DMS 273 (cell line): ENCODE measurements at regions not wholly inside any gene's neighbourhood (a gene's known extent, or its start where the extent isn't known, plus 50 kb on each side); places are given as distances from the start of the nearest gene placed in this dataset.

Experiments used
- DNase-seq: peaks from one replicate; lab custom pipeline; 2025; ENCODE audit not compliant: unreplicated experiment; lab: John Stamatoyannopoulos, UW

DNA sequence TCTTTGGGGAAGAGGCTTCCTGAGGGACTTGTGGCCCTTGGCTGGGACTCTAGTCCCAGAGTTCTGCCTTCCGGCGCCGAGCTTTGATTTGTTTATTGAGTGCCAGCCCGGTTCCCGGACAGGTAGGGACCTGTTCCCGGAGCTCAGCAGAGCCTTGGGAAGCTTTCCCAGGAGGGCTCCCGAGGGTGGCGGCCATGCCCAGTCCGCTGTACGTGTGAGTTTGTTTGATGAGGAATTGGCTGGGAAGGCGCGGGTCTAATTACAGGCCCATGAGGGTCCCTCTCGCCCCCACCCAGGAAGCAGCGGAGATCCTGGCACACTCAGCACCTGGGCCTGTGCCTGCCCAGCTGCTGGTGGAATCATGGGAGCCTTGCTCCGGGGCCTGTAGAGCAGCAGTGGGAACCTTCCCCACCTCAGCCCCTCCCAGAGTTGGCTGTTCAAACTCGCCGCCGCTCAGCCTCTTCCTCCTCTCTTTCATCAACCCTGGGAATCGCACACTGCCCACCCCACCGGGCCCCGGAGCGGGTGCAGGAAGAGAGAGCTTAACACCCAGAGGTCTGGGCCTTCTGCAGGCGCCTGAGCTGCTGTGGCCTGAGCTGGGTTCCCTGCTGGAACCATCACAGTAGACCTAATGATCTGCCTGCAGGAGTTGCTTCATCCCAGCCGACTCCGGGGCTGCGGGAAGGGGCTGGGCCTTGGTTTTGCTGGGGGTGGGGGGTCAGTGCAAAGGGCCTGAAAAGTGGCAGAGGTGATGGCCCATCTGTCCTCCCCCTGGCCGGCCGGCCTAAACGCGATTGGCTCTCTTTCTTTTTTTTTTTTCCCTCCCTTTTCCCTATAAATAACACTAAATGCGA lies 313.7 kb downstream of the SEC14L1 start:
- DNase-seq, result no peak

- no peak for DNase-seq
These were observed 314.5 kb downstream of the SEC14L1 start for GRCh38 chr17:77455111-77455890.

- DNase-seq, result no peak
These were observed 315.1 kb downstream of the SEC14L1 start for GRCh38 chr17:77455891-77456260.

GRCh38 chr17:77456271-77456950 lies 315.6 kb downstream of the SEC14L1 start:
- no peak for DNase-seq

DNA sequence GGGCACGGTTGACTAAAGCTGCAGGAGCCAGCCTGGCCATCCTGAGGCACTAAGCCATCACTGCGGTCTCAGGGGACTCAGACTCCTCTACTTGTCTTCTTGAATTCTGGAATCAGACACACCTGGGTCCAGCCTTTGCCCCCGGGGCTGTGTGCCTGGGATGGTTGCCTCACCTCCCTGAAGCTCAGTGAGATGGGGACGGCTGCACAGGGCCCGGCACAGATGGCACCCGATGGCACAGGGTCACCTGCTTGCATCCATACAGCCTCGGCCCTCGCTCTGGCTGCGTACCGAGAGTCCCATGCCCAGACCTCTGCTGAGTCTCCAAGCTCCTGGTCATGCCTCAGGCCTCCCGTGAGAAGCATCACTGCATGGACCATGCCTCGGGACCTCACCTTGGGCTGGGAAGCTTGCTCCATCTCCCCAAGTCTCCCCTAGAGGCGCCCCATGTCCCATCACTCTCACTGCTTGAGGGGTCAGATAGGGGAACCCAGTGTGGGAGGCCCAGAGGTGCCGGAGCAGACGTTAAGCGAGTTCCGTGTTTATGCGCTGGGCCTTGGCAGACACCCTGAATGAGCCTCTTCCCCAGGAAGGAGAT lies 316.3 kb downstream of the SEC14L1 start:
- DNase-seq, result no peak

DNA sequence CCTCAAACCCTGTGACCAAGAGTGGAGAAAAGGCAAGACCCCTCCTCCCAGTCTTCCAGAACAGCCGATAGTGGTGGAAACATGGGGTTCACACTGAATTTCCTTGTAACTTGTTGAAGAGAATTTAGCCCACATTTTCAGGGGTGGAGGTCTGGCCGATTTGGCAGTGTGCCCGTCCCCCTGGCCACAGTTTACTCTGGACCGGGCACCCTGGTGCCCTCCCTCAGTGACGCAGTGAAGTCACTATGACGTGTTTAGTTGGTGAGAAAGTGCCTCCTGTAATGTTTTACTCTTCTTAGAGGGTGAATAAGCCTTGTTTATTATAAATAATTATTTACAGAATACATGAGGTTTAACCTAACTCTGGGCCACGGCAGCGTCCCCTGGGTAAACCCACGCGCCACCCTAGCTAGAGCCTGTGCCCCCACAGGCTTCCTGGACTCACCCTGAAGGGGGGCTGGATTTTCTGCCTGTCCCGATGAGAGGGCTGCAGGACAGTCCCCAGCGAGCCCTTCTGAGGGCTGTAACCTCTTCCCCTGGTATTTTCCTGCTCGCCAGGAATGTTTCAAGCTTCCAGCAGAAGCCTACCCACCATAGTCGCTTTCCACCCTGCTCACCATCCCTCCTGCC lies 316.9 kb downstream of the SEC14L1 start:
- no peak for DNase-seq

- no peak for DNase-seq
These were observed 317.6 kb downstream of the SEC14L1 start for GRCh38 chr17:77458202-77459017.

DNA sequence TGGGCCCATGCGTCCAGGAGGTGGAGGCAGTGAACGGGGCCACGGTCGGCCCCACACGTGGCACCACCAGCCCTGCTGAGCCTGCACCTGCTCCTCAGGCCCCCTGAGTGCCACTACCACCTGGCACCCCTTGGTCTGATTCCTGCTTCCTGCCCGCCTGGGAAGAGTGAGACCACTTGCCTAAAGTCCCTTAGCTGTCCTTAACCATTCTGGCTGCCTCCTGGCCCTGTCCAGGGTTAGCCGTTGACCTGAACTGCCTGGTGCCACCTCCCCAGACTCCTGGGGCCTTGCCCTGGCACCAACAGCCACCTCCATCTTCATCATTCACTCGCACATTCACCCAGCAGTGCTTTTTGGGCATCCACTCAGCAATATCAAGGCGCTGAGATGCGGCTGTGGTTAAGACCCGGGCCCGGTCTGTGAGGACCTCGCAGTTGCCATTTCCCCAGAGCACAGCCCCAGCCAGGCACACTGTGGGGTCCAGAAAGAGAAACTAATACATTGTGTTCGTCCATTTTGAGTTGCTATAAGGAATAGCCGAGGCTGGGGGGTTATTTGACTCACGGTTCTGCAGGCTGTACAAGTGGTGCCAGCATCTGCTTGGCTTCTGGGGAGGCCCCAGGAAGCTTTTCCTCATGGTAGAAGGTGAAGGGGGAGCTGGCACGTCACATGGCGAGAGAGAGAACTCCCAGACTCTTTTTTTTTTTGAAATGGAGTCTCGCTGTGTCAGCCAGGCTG lies 318.4 kb downstream of the SEC14L1 start:
- no peak for DNase-seq

DNA sequence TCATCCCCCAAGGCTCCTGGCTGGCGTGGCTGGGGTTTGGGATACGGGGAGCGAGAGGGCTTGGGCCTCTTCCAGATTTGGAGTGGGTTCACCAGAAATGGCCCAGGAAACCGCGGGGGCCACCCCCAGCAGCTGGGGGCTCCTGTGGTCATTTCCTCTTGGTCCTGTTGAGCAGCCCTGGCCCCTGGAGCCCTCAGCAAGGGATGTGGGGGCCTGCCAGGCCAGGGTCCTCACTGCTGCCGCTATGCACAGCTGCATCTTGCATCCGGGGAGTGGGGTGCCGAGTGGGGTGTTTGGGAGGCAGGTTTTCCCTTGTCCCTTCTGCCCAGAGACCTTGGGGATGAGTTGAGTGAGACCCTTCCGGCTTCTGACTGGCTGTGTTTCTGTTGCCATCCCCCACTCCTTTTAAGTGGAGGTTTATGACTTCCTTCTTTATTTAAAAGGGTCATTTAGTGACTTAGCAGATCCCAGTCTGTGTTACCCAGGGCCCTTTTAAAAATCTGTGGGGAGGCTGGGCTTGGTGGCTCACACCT lies 319.8 kb downstream of the SEC14L1 start:
- DNase-seq, result no peak

- DNase-seq, result no peak
These were observed 320.7 kb downstream of the SEC14L1 start for GRCh38 chr17:77461277-77462057.

- DNase-seq, result no peak
These were observed 321.3 kb downstream of the SEC14L1 start for GRCh38 chr17:77462090-77462489.

DNA sequence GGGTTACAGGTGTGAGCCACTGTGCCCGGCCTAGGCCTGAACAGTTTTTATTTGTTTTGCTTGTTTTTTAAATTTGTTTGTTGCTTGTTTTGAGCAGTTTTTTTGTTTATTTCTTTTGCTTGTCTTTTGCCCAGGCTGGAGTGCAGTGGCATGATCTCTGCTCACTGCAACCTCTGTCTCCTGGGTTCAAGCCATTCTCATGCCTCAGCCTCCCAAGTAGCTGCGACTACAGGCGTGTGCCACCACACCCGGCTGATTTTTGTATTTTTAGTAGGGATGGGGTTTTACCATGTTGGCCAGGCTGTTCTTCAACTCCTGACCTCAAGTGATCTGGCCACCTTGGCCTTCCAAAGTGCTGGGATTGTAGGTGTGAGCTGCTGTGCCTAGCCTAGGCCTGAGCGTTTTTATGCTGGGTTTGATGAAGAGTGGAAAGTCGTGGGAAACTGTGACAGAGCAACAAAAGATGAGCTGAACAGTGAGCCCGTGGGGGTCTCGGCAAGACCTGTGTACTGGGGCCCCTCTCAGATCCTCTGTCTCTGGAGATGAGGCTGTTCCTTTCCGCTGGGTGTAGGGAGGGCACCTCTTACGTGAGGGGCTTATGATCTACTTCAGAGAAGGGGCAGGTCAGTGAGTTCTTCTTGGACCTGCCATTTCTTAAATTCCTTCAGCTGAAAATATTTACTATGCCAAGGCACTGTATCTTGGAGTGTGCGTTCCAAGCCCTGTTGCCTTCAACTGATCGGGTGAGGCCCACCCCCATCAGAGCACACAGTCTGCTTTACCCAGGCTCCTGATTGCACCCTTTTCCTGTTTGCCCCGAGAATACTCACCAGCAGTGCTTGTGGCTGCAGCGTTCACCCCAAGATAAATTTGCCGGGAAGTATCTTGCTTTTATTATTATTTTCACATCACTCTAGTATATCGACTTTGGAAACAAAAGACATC lies 322.1 kb downstream of the SEC14L1 start:
- DNase-seq, result no peak

GRCh38 chr17:77464988-77465357 lies 324.2 kb downstream of the SEC14L1 start:
- DNase-seq, result no peak

GRCh38 chr17:77465358-77466041 lies 324.7 kb downstream of the SEC14L1 start:
- DNase-seq, result no peak

- no peak for DNase-seq
These were observed 325.4 kb downstream of the SEC14L1 start for GRCh38 chr17:77466140-77466539.

GRCh38 chr17:77466596-77467223 lies 325.9 kb downstream of the SEC14L1 start:
- DNase-seq, result no peak
